ENCODE measurements at regions not wholly inside any gene's neighbourhood (a gene's known extent, or its start where the extent isn't known, plus 50 kb on each side); places are given as distances from the start of the nearest gene placed in this dataset.

DNA sequence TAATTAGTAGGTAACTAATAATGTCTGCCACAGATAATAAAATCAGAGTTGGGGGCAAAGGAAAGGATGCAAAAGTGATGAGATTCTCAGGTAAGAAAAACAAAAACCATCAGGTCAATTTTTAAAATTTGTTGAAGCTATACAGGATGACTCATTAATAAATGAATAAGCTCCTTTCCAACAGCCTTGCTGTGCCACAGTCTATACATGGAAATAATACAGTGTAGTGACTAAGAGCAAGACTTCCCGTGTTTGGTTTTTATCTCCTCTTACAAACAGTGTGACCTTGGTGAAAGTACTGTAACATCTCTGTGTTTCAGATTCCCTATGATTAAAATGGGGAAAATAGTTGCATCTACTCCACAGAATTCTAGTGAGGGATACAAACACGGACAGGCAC lies 331.6 kb downstream of the PYDC2 start:
- TF ChIP-seq YY1 (IDR thresholded peaks at IDR 0.05; ENCODE audit: insufficient read depth, insufficient read length): no peak
- no peak for TF ChIP-seq SUZ12 (IDR thresholded peaks at IDR 0.05; ENCODE audit: extremely low read depth, insufficient read depth, insufficient read length)

All from NT2/D1 (cell line).